HCT116 (cell line): ENCODE measurements at regions not wholly inside any gene's neighbourhood (a gene's known extent, or its start where the extent isn't known, plus 50 kb on each side); places are given as distances from the start of the nearest gene placed in this dataset.

ENCODE experiments used
- CEBPB ChIP-seq: IDR thresholded peaks from 2 replicates; pipeline ENCODE4 v1.6.1; 2012; ENCODE audit warnings: low read depth
- CTCF ChIP-seq, 3 experiments: fragments of 200-600 bp in 1 of 3; sonication (generic) in 1 of 3; IDR thresholded peaks in 2 of 3; conservative IDR thresholded peaks in 1 of 3; 2 replicates each; pipeline ENCODE4 v1.5.1; 2012 to 2017; ENCODE audit warnings: low read depth in 2 of 3, low read length in 2 of 3, antibody characterized with exemption in 1 of 3, borderline replicate concordance in 1 of 3, control low read depth in 1 of 3, mild to moderate bottlenecking in 1 of 3, mixed read lengths in 1 of 3, mixed run types in 1 of 3, moderate library complexity in 1 of 3; ENCODE audit not compliant: insufficient read depth in 1 of 3
- EGR1 ChIP-seq: IDR thresholded peaks from 2 replicates; pipeline ENCODE4 v1.6.1; 2012; ENCODE audit warnings: low read depth
- ELF1 ChIP-seq: IDR thresholded peaks from 2 replicates; pipeline ENCODE4 v1.6.1; 2012; ENCODE audit warnings: low read depth, borderline replicate concordance
- EZH2 ChIP-seq: fragments of 200-600 bp; sonication (generic); IDR thresholded peaks from 2 replicates; pipeline ENCODE4 v1.6.1; 2017; ENCODE audit warnings: antibody characterized with exemption, mixed run types
- EZH2phosphoT487 ChIP-seq: fragments of 200-600 bp; IDR thresholded peaks from 2 replicates; pipeline ENCODE4 v1.6.1; 2018; ENCODE audit warnings: antibody characterized with exemption, borderline replicate concordance
- JUND ChIP-seq: IDR thresholded peaks from 2 replicates; pipeline ENCODE4 v1.6.1; 2012
- POLR2A ChIP-seq: IDR thresholded peaks from 2 replicates; pipeline ENCODE4 v1.7.0; 2011; ENCODE audit warnings: borderline replicate concordance; ENCODE audit not compliant: insufficient read depth, insufficient read length; ENCODE audit errors: extremely low read depth
- POLR2AphosphoS5 ChIP-seq: IDR thresholded peaks from 2 replicates; pipeline ENCODE4 v1.6.1; 2011; ENCODE audit warnings: mild to moderate bottlenecking, low read depth, low read length, moderate library complexity
- YY1 ChIP-seq: IDR thresholded peaks from 2 replicates; pipeline ENCODE4 v1.6.1; 2011; ENCODE audit warnings: low read length, low read depth, moderate library complexity, mild to moderate bottlenecking; ENCODE audit not compliant: insufficient replicate concordance; ENCODE audit errors: extremely low read depth

- TF ChIP-seq ELF1 (no peak), CTCF (IDR thresholded peaks at IDR 0.05 in 2 of 3, conservative IDR thresholded peaks at IDR 0.05 in 1 of 3; ENCODE audit: borderline replicate concordance in 1 of 3, insufficient read depth in 1 of 3, low read depth in 2 of 3, low read length in 2 of 3) (no peak), CEBPB (no peak), POLR2AphosphoS5 (no peak), POLR2A (no peak), YY1 (no peak), EZH2 (no peak), EZH2phosphoT487 (no peak), JUND (no peak), EGR1 (no peak)
Observed at GRCh38 chr2:198968545-198968944, 489.2 kb downstream of the SATB2 start.
